ENCODE measurements at regions not wholly inside any gene's neighbourhood (a gene's known extent, or its start where the extent isn't known, plus 50 kb on each side); places are given as distances from the start of the nearest gene placed in this dataset.
"Not testable (repeated sequence)": the region's sequence is repeated elsewhere in the genome, so short reads cannot be mapped to it uniquely, and the experiment has no call there.

DNA sequence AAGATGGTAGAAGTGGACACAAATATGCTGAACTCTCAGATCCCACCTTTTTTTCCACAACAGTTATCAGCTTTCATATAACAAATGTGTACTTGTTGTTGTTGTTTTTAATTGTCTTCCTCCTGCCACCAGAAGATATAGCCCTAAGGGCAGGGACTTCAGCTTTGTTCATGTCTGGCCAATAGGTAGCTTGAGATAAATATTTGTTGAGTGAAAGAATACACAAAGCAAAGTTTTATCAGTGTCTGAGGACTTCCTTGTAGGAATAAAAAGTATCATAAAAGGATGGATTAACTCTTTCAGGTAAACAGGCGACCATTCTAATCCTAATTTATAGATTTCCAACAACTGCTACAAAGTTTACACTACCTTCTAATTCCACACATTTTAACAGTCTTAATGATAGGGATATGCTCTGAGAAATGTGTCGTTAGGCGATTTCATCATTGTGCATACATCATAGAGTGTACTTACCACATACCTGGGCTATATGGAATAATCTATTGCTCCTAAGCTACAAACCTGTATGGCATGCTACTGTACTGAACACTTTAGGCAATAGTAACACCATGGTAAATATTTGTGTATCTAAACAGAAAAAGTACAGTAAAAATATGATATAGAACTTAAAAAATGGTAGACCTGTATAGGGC lies 186.1 kb downstream of the ATOH1 start:
- no peaks in the 10 kb centered on the region for H3K4me1 ChIP-seq (ENCODE audit: control insufficient read depth, insufficient read depth, low read length)
- no peak overlapping the region for H3K4me3 ChIP-seq (ENCODE audit: low read length)
- no peaks in the 10 kb centered on the region for H3K9me3 ChIP-seq (ENCODE audit: control insufficient read depth, low read length)
- DNase-seq (ENCODE audit: low read depth) = no peak
- H3K27me3 ChIP-seq (replicated peaks; ENCODE audit: control insufficient read depth, insufficient read depth, low read length) = no peaks in the 10 kb centered on the region
- no peak overlapping the region for H3K9ac ChIP-seq (ENCODE audit: low read length)
- H3K36me3 ChIP-seq (ENCODE audit: control insufficient read depth, insufficient read depth, low read length, severe bottlenecking) = no peaks in the 10 kb centered on the region

DNA sequence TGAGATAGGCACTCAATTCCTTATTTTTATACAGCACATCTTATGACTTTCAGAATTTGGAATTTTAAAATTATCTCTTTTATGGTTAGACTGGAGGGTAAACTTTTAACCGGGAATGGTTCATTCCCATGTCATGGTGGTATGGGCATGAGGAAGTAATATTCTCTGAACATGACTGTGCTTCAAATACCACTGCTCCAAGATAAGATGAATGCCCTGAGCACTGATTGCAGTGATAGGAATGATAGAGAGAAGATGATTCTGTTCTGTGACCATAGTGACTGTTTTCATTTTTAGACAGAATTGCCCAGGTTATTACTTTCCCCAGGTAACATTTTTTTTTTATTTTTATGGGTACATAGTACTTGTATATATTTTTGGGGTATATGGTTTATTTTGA lies 187.4 kb downstream of the ATOH1 start:
- Histone ChIP-seq H3K36me3 (ENCODE audit: control insufficient read depth, insufficient read depth, low read length, severe bottlenecking) (no peaks in the 10 kb centered on the region), H3K9me3 (ENCODE audit: control insufficient read depth, low read length) (no peaks in the 10 kb centered on the region), H3K4me3 (ENCODE audit: low read length) (no peak overlapping the region), H3K27me3 (replicated peaks; ENCODE audit: control insufficient read depth, insufficient read depth, low read length) (no peaks in the 10 kb centered on the region), H3K9ac (ENCODE audit: low read length) (no peak overlapping the region), H3K4me1 (ENCODE audit: control insufficient read depth, insufficient read depth, low read length) (no peaks in the 10 kb centered on the region)
- no peak for DNase-seq (ENCODE audit: low read depth)

DNA sequence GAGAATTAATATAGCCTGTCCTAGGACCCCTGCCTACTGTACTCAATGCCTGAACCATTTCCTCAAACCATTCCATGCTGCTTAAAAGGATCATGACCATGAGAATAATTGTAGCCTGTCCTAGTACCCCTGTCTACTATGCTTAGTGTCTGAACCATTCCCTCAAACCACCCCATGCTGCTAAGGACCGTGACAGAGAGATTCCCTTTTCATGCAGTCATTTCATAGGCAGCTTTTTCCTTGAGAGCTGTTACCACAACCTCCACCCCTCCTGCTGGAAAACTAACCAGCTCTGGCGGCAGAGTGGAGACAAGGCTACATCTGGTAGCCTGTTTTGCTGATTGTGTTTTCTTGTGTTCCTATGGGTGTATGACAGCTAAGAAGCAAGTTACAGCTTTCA lies 174.9 kb upstream of the SMARCAD1 start:
- no peaks in the 10 kb centered on the region for H3K9me3 ChIP-seq (ENCODE audit: control insufficient read depth, low read length)
- H3K27me3 ChIP-seq (replicated peaks; ENCODE audit: control insufficient read depth, insufficient read depth, low read length) = no peaks in the 10 kb centered on the region
- DNase-seq (ENCODE audit: low read depth) = peak; percentile 7
- no peak overlapping the region for H3K9ac ChIP-seq (ENCODE audit: low read length)
- H3K36me3 ChIP-seq (ENCODE audit: control insufficient read depth, insufficient read depth, low read length, severe bottlenecking) = no peaks in the 10 kb centered on the region
- no peak overlapping the region for H3K4me3 ChIP-seq (ENCODE audit: low read length)
- no peaks in the 10 kb centered on the region for H3K4me1 ChIP-seq (ENCODE audit: control insufficient read depth, insufficient read depth, low read length)

DNA sequence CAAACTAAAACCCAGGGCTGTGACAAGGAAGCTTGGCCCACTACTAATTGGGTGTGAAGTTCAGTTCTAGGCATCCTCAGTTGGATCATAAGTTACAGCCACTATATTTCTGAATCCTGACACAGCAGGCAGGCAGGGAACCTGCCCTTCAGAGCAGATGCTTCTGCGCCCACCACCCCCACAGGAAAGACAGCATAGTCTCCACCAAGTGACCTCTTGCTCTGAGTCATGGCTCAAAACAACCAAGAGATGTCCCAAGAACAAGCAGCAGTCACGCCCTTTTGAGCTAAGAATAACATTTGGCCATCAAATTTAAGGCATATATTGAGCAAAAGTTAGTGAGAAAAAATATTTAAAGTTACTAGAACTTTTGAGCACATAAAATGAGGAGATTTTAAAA lies 170.7 kb upstream of the SMARCAD1 start:
- H3K4me3 ChIP-seq (ENCODE audit: low read length) = no peak overlapping the region
- H3K36me3 ChIP-seq (ENCODE audit: control insufficient read depth, insufficient read depth, low read length, severe bottlenecking) = no peaks in the 10 kb centered on the region
- no peak overlapping the region for H3K9ac ChIP-seq (ENCODE audit: low read length)
- no peak for DNase-seq (ENCODE audit: low read depth)
- no peaks in the 10 kb centered on the region for H3K4me1 ChIP-seq (ENCODE audit: control insufficient read depth, insufficient read depth, low read length)
- H3K27me3 ChIP-seq (replicated peaks; ENCODE audit: control insufficient read depth, insufficient read depth, low read length) = no peaks in the 10 kb centered on the region
- no peaks in the 10 kb centered on the region for H3K9me3 ChIP-seq (ENCODE audit: control insufficient read depth, low read length)

DNA sequence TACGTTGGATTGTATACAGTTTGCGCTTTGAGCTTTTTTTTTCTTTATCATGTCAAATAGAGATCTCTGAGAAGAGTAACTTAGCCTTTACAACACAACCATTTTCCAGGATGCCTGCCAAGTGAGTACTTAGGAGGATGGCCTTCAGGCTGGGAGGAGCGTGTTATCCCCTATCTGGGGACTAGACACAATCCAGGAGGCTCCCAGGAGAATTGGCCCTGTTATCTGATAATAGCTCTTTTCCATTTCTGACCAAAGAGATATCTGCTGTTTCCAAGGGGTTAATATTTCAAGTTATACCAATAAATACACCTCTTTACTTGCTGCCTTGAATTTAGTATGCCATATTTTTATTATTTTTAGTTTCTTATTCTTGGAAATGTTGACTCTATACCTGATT lies 169.5 kb upstream of the SMARCAD1 start:
- H3K36me3 ChIP-seq (ENCODE audit: control insufficient read depth, insufficient read depth, low read length, severe bottlenecking) = no peaks in the 10 kb centered on the region
- no peak overlapping the region for H3K9ac ChIP-seq (ENCODE audit: low read length)
- H3K4me3 ChIP-seq (ENCODE audit: low read length) = no peak overlapping the region
- no peak for DNase-seq (ENCODE audit: low read depth)
- H3K27me3 ChIP-seq (replicated peaks; ENCODE audit: control insufficient read depth, insufficient read depth, low read length) = no peaks in the 10 kb centered on the region
- H3K4me1 ChIP-seq (ENCODE audit: control insufficient read depth, insufficient read depth, low read length) = no peaks in the 10 kb centered on the region
- H3K9me3 ChIP-seq (ENCODE audit: control insufficient read depth, low read length) = peaks cover 1% of the 10 kb centered on the region

DNA sequence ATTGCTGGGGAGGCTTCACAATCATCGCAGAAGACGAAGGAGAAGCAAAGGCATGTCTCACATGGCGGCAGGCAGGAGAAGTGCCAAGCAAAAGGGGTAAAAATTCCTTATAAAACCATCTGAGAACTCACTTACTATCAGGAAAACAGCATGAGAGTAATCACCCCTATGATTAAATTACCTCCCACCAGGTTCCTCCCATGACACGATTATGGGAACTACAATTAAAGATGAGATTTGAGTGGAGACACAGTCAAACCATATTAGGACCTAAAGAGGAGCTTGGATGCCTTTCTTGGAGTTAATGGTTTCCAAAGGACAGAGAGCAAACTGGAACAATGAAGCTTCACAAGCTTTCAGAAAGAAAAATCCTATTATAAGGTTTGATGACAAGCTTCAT lies 168.4 kb upstream of the SMARCAD1 start:
- no peak for DNase-seq (ENCODE audit: low read depth)
- H3K9ac ChIP-seq (ENCODE audit: low read length) = no peak overlapping the region
- peaks cover 3% of the 10 kb centered on the region for H3K9me3 ChIP-seq (ENCODE audit: control insufficient read depth, low read length)
- H3K27me3 ChIP-seq (replicated peaks; ENCODE audit: control insufficient read depth, insufficient read depth, low read length) = no peaks in the 10 kb centered on the region
- H3K36me3 ChIP-seq (ENCODE audit: control insufficient read depth, insufficient read depth, low read length, severe bottlenecking) = no peaks in the 10 kb centered on the region
- no peak overlapping the region for H3K4me3 ChIP-seq (ENCODE audit: low read length)
- H3K4me1 ChIP-seq (ENCODE audit: control insufficient read depth, insufficient read depth, low read length) = no peaks in the 10 kb centered on the region

DNA sequence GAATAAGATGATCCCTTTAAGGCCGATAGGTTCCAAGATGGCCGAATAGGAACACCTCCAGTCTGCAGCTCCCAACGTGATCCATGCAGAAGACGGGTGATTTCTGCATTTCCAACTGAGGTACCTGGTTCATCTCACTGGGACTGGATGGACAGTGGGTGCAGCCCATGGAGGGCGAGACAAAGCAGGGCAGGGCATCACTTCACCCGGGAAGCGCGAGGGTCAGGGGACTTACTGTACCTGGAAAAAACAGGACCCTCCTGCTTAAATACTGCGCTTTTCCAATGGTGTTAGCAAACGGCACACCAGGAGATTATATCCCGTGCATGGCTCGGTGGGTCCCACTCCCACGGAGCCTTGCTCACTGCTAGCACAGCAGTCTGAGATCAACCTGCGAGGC lies 163.2 kb upstream of the SMARCAD1 start:
- DNase-seq (ENCODE audit: low read depth); H3K4me1 ChIP-seq (ENCODE audit: control insufficient read depth, insufficient read depth, low read length); H3K27me3 ChIP-seq (replicated peaks; ENCODE audit: control insufficient read depth, insufficient read depth, low read length); H3K4me3 ChIP-seq (ENCODE audit: low read length); H3K9ac ChIP-seq (ENCODE audit: low read length); H3K36me3 ChIP-seq (ENCODE audit: control insufficient read depth, insufficient read depth, low read length, severe bottlenecking); H3K9me3 ChIP-seq (ENCODE audit: control insufficient read depth, low read length): not testable (repeated sequence)

DNA sequence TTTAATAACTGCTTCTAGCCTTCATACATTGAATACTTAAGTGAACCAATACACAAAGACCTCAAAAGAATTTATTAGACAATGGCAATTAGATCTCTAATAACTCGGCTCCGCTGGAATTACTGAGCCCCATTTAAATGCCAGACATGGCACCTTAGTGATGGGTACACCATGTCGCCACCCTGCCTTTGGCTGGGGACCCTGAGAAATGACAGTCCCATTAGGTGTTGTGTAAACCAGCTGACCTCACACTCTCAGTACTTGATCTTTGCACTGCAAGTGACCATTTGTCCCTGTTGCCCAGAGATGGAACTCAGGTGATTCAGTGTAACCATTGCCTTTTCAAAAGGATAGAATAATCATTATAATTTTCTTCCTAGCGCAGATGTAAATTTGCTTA lies 144.6 kb upstream of the SMARCAD1 start:
- Histone ChIP-seq H3K4me1 (ENCODE audit: control insufficient read depth, insufficient read depth, low read length) (no peaks in the 10 kb centered on the region), H3K9ac (ENCODE audit: low read length) (no peak overlapping the region)
- DNase-seq (ENCODE audit: low read depth) = no peak

DNA sequence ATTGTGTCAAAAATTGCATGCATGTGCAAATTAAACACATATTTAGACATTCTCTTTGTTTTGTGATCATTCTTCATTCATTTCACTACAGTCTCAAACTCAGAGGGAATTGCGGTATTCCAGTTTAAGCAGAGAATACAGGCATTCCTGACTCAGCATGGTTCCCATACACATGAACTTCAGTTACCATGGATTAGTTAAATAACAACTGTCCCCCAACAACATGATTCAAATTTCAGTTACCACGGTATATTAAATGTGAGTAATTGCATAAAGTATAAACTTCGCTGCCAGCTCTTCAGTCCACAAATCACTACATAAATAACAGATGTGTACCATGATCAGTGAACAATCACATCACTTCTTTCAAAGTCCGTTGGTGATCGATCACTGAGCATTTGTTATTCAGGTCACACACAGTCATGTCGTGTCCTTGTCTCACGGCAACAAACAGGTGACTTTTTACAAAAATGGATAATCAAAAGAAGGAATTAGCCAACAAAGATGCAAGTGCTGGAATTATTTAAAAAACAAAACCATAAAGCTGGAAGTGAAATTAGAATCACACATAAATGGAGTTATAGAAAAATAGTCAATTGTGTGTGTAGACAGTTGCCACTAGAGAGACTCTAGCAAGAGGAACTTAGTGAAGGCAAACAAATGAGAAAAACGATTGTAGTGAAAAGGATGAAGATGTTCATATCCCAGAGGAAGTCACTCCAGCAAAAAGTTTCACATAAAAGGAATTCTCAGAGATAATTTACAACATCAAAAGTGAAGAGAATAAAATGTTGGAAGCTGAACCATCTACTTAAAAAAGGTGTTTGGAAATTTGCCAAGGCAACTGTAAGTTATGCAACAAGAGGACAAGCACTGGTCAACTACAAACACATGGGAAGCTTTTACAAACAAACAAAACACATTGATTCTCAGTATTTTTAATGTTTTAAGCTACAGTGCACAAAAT lies 138.6 kb upstream of the SMARCAD1 start:
- Histone ChIP-seq H3K27me3 (replicated peaks; ENCODE audit: control insufficient read depth, insufficient read depth, low read length) (no peaks in the 10 kb centered on the region), H3K4me3 (ENCODE audit: low read length) (no peak overlapping the region), H3K36me3 (ENCODE audit: control insufficient read depth, insufficient read depth, low read length, severe bottlenecking) (no peaks in the 10 kb centered on the region), H3K4me1 (ENCODE audit: control insufficient read depth, insufficient read depth, low read length) (no peaks in the 10 kb centered on the region), H3K9me3 (ENCODE audit: control insufficient read depth, low read length) (no peaks in the 10 kb centered on the region), H3K9ac (ENCODE audit: low read length) (no peak overlapping the region)
- no peak for DNase-seq (ENCODE audit: low read depth)

More for the DNA sequence above, 144.6 kb upstream of the SMARCAD1 start:
- H3K27me3 ChIP-seq (replicated peaks; ENCODE audit: control insufficient read depth, insufficient read depth, low read length) = no peaks in the 10 kb centered on the region
- no peaks in the 10 kb centered on the region for H3K36me3 ChIP-seq (ENCODE audit: control insufficient read depth, insufficient read depth, low read length, severe bottlenecking)
- no peaks in the 10 kb centered on the region for H3K9me3 ChIP-seq (ENCODE audit: control insufficient read depth, low read length)
- no peak overlapping the region for H3K4me3 ChIP-seq (ENCODE audit: low read length)

DNA sequence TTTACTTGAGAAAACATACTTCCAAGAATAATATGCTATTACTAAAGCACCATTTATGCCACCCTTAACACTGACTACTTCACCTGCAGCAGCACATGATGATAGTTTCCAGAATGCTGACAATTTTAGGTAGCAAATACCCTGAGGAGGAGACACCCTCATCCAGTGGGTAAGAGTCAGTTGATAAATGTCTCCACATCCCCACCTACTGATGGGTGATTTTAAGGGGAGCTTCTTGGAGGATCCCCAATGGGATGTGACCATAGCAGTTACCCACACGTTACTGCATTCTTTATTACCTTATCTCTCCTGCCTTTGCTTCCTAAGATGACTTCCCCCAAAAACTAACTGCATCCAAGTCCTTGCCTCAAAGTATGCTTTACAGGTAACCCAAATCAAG lies 131.2 kb upstream of the SMARCAD1 start:
- Histone ChIP-seq H3K4me3 (ENCODE audit: low read length) (no peak overlapping the region), H3K9me3 (ENCODE audit: control insufficient read depth, low read length) (no peaks in the 10 kb centered on the region), H3K4me1 (ENCODE audit: control insufficient read depth, insufficient read depth, low read length) (no peaks in the 10 kb centered on the region), H3K9ac (ENCODE audit: low read length) (no peak overlapping the region), H3K36me3 (ENCODE audit: control insufficient read depth, insufficient read depth, low read length, severe bottlenecking) (no peaks in the 10 kb centered on the region), H3K27me3 (replicated peaks; ENCODE audit: control insufficient read depth, insufficient read depth, low read length) (no peaks in the 10 kb centered on the region)
- no peak for DNase-seq (ENCODE audit: low read depth)

DNA sequence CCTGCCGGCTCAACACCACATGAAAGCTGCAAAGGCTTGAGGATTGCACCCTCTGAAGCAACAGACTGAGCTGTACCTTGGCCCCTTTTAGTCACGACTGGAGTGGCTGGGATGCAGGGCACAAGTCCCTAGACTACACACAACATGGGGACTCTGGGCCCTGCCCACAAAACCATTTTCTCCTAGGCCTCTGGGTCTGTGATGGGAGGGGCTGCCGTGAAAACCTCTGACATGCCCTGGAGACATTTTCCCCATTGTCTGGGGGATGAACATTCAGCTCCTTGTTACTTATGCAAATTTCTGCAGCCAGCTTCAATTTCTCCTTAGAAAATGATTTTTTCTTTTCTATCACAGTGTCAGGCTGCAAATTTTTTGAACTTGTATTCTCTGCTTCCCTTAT lies 123.5 kb upstream of the SMARCAD1 start:
- Histone ChIP-seq H3K4me1 (ENCODE audit: control insufficient read depth, insufficient read depth, low read length) (no peaks in the 10 kb centered on the region), H3K9ac (ENCODE audit: low read length) (no peak overlapping the region), H3K36me3 (ENCODE audit: control insufficient read depth, insufficient read depth, low read length, severe bottlenecking) (no peaks in the 10 kb centered on the region), H3K9me3 (ENCODE audit: control insufficient read depth, low read length) (no peaks in the 10 kb centered on the region), H3K27me3 (replicated peaks; ENCODE audit: control insufficient read depth, insufficient read depth, low read length) (no peaks in the 10 kb centered on the region), H3K4me3 (ENCODE audit: low read length) (no peak overlapping the region)
- DNase-seq (ENCODE audit: low read depth) = no peak
